ENCODE measurements at regions not wholly inside any gene's neighbourhood (a gene's known extent, or its start where the extent isn't known, plus 50 kb on each side); places are given as distances from the start of the nearest gene placed in this dataset.

DNA sequence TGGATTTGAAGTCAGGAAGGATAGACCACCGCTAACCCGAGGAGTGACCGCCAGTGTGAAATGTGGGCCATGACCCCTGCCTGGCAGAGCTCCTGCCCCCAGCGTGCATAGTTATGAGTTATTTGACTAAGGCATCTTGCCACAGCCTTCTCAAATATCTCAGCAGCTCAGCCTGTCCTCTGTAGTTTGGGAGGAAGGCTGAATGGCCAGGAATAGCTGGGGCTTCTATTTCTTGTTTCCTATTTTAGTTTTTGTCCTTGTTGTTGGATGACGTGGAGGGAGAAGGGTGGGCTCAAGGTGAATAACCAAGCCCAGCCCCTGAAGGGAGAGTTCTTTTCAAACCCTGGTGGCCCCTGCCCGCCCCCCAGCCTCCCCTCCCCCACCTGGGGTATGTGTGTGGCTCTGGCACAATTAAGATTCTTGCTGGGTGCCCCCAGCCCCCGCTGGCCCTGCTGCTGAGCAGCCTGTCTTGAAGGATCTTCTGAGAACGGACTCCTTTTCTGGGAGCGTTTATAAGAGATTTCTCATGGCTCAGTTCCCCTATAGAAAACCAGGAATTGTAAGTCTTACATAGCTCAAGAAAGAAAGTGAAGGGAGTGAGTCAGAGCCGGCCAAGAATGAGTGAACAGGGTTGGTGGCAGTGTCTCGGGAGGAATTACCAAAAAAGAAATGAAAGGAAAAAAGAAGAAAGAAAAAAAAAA, 157.4 kb downstream of the GLI2 start:
- H3K27me3 Mint-ChIP-seq = peaks cover 58% of the 10 kb centered on the region
- peaks cover 25% of the 10 kb centered on the region for H3K4me1 Mint-ChIP-seq (ENCODE audit: low read depth)
- TF ChIP-seq, protein P1, sequence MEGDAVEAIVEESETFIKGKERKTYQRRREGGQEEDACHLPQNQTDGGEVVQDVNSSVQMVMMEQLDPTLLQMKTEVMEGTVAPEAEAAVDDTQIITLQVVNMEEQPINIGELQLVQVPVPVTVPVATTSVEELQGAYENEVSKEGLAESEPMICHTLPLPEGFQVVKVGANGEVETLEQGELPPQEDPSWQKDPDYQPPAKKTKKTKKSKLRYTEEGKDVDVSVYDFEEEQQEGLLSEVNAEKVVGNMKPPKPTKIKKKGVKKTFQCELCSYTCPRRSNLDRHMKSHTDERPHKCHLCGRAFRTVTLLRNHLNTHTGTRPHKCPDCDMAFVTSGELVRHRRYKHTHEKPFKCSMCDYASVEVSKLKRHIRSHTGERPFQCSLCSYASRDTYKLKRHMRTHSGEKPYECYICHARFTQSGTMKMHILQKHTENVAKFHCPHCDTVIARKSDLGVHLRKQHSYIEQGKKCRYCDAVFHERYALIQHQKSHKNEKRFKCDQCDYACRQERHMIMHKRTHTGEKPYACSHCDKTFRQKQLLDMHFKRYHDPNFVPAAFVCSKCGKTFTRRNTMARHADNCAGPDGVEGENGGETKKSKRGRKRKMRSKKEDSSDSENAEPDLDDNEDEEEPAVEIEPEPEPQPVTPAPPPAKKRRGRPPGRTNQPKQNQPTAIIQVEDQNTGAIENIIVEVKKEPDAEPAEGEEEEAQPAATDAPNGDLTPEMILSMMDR (IDR thresholded peaks at IDR 0.05; ENCODE audit: unreplicated experiment) = no peak
- H3K27ac Mint-ChIP-seq = peak overlapping the region; percentile 71
- H3K36me3 Mint-ChIP-seq (ENCODE audit: insufficient read depth) = no peaks in the 10 kb centered on the region
- no peak for DNase-seq (ENCODE audit: low spot score, unreplicated experiment)
- no peak overlapping the region for H3K4me3 Mint-ChIP-seq (ENCODE audit: low read depth)
- H3K9me3 Mint-ChIP-seq (ENCODE audit: low read depth) = no peaks in the 10 kb centered on the region

DNA sequence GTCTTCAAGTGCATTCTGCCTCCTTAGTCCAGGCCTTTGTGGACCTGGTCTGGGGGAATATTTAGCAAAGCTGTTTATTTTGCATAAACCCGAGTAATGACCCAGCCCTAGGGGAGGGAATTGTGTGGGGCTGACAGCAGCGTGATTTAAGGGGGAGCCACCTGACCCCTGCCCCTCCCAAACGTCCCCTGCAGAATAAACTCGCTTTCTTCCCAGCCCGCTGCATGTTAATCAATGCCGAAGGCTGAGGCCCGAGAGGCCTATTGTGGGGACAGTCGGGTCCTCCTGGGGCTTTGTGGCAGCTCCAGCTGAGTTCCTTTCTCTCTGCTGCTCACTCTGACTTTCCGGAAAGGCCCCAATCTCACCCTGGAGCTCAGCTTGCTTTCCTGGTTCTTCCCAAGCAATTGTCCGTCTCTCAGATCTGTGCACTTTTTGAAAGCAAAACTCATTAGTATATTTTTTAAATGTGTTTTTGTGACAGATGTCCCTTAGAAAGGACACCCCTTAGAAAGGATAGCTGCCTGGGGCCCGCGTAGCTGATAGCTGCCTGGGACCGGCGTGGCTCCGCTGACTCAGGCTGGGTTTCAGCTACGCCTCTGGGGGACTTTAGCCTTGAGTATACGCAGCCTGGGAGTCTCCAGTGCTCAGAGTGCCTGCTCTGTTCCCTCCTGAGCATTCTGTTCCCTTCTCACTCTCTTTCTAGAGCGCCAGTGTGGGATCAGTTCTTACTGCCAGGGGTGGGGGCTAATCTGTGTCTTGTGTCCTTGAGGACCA, 158.3 kb downstream of the GLI2 start:
- Mint-ChIP-seq H3K4me3 (ENCODE audit: low read depth) (no peak overlapping the region), H3K4me1 (ENCODE audit: low read depth) (peaks cover 22% of the 10 kb centered on the region), H3K27ac (peak overlapping the region; percentile 59), H3K27me3 (peaks cover 63% of the 10 kb centered on the region), H3K36me3 (ENCODE audit: insufficient read depth) (no peaks in the 10 kb centered on the region), H3K9me3 (ENCODE audit: low read depth) (no peaks in the 10 kb centered on the region)
- TF ChIP-seq, protein P1 (IDR thresholded peaks at IDR 0.05; ENCODE audit: unreplicated experiment) = no peak
- no peak for DNase-seq (ENCODE audit: low spot score, unreplicated experiment)

DNA sequence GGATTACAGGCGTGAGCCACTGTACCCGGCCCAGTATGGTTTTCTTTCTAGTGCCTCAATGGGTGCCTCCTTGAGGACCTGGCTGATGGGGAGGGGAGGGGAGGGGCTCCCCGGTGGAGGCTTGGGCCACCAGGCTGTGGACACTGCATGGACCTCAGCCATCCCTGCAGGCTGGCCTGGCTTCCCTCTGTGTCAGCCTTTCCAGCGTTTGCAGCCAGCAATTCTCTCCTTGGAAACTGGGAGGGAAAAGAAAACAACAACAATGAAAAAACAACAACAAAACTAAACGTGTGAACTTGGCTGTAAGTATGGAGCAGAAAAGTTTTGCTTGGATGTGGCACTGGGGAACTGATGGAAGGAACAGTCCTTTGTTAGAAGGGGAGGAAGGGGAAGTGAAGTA, 159.3 kb downstream of the GLI2 start:
- Mint-ChIP-seq H3K27me3 (peaks cover 64% of the 10 kb centered on the region), H3K27ac (no peak overlapping the region), H3K36me3 (ENCODE audit: insufficient read depth) (no peaks in the 10 kb centered on the region), H3K4me1 (ENCODE audit: low read depth) (peaks cover 29% of the 10 kb centered on the region), H3K9me3 (ENCODE audit: low read depth) (no peaks in the 10 kb centered on the region), H3K4me3 (ENCODE audit: low read depth) (no peak overlapping the region)
- TF ChIP-seq, protein P1 (IDR thresholded peaks at IDR 0.05; ENCODE audit: unreplicated experiment) = no peak
- DNase-seq (ENCODE audit: low spot score, unreplicated experiment) = no peak

DNA sequence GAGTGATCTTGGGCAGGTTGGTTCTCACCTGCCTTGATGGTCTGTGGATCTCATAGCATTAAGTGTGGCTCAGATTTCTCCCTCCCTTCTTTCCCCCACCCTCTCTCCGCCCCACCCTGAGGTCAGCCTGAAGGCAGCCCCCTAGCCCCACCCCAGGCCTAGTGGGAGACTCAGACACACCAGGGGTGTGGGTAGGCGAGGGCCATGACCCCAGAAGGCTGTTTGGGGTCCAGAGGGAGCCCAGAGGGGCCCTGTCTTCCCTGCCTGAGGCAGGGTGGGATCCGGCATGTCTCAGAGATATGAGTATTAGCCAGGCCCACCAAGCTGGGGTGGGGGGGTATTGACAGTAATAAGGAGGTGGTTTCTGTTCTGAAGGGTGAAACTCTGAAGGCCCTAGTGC, 160.5 kb downstream of the GLI2 start:
- no peak overlapping the region for H3K4me3 Mint-ChIP-seq (ENCODE audit: low read depth)
- DNase-seq (ENCODE audit: low spot score, unreplicated experiment) = no peak
- no peak overlapping the region for H3K27ac Mint-ChIP-seq
- no peaks in the 10 kb centered on the region for H3K9me3 Mint-ChIP-seq (ENCODE audit: low read depth)
- H3K27me3 Mint-ChIP-seq = peaks cover 64% of the 10 kb centered on the region
- H3K36me3 Mint-ChIP-seq (ENCODE audit: insufficient read depth) = no peaks in the 10 kb centered on the region
- TF ChIP-seq, protein P1 (IDR thresholded peaks at IDR 0.05; ENCODE audit: unreplicated experiment) = no peak
- H3K4me1 Mint-ChIP-seq (ENCODE audit: low read depth) = peaks cover 29% of the 10 kb centered on the region

DNA sequence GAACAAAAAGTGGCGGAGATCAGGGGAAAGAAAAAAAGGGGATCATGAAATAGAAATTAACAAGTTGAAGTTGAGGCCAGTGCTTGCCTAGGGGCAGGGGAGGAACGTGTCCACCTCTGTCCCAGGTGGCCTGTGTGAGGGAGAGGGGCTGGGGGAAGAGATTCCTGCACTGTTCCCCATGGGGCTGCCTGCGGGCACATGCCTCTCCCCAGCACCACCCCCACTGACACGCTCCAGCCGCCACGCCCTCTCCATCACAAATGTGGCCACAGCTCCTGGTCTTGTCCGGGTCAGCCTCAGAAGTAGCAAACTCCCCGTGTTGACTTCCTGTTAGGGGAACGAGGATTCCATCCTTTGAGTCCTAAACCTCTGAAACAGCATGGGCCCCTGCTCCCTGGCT, 161.2 kb downstream of the GLI2 start:
- H3K36me3 Mint-ChIP-seq (ENCODE audit: insufficient read depth) = no peaks in the 10 kb centered on the region
- peaks cover 29% of the 10 kb centered on the region for H3K4me1 Mint-ChIP-seq (ENCODE audit: low read depth)
- no peak for DNase-seq (ENCODE audit: low spot score, unreplicated experiment)
- TF ChIP-seq, protein P1 (IDR thresholded peaks at IDR 0.05; ENCODE audit: unreplicated experiment) = no peak
- no peaks in the 10 kb centered on the region for H3K9me3 Mint-ChIP-seq (ENCODE audit: low read depth)
- H3K4me3 Mint-ChIP-seq (ENCODE audit: low read depth) = no peak overlapping the region
- H3K27ac Mint-ChIP-seq = no peak overlapping the region
- H3K27me3 Mint-ChIP-seq = peaks cover 65% of the 10 kb centered on the region
